ENCODE measurements at regions not wholly inside any gene's neighbourhood (a gene's known extent, or its start where the extent isn't known, plus 50 kb on each side); places are given as distances from the start of the nearest gene placed in this dataset.

DNA sequence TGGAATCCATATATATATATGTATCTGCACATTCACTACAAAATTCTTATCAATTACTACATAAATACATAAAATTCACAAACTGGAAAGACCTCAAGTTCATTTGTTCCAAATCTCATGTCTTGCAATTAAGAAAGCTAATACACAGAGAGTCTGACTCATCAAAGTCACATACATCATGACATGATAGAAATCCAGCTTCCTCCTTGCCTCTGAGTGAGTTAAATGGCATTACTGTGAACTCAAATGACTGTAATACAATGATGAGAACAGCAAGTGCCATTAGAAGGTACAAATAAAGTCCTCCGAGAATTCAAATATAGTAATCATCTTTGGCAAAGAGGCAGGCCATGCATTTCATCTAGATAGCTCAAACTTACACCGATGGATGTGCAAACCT is 55.1 kb upstream of the AGTR1 start:
- dilution Hi-C loops (cut with MboI; ENCODE audit: extremely low pct_ligation_motif_present, low sequenced_read_pairs): no loop called here
- FAIRE-seq (no peak), DNase-seq (ENCODE audit: low read depth, low spot score) (no peak)
- Histone ChIP-seq H3K4me1 (ENCODE audit: control insufficient read depth, extremely low read depth, insufficient read depth, low read length) (no peaks in the 10 kb centered on the region), H3K79me2 (ENCODE audit: control insufficient read depth, insufficient read depth, low read length) (no peaks in the 10 kb centered on the region), H3K9me3 (ENCODE audit: control insufficient read depth, low read depth, low read length) (no peaks in the 10 kb centered on the region), H3K9ac (ENCODE audit: control insufficient read depth, extremely low read depth, insufficient read depth, low read length) (no peak overlapping the region), H3K27ac (ENCODE audit: control insufficient read depth, insufficient read depth, low read length) (no peak overlapping the region), H3K36me3 (ENCODE audit: control insufficient read depth in 2 of 2, extremely low read depth in 1 of 2, insufficient read depth in 2 of 2, low read length in 2 of 2) (no peaks in the 10 kb centered on the region), H3K4me2 (ENCODE audit: control insufficient read depth, extremely low read depth, insufficient read depth, low read depth, low read length) (no peak overlapping the region), H3K27me3 (ENCODE audit: control insufficient read depth, extremely low read depth, insufficient read depth, low read length) (no peaks in the 10 kb centered on the region), H3K9me1 (ENCODE audit: control insufficient read depth, extremely low read depth, insufficient read depth, low read length) (no peaks in the 10 kb centered on the region), H2AFZ (ENCODE audit: control insufficient read depth, low read length) (no peak overlapping the region), H3K4me3 (ENCODE audit: control insufficient read depth in 2 of 3, extremely low read depth in 1 of 3, insufficient read depth in 2 of 3, low read depth in 1 of 3, low read length in 3 of 3) (no peak overlapping the region), H4K20me1 (ENCODE audit: control insufficient read depth, extremely low read depth, insufficient read depth, low read length) (no peaks in the 10 kb centered on the region)
- TF ChIP-seq EZH2 (IDR thresholded peaks at IDR 0.05; ENCODE audit: low read length) (no peak), CTCF (optimal IDR thresholded peaks at IDR 0.05 in 1 of 3, IDR thresholded peaks at IDR 0.05 in 1 of 3, conservative IDR thresholded peaks at IDR 0.05 in 1 of 3; ENCODE audit: extremely low read depth in 1 of 3, insufficient read depth in 2 of 3, low read length in 3 of 3) (no peak)

DNA sequence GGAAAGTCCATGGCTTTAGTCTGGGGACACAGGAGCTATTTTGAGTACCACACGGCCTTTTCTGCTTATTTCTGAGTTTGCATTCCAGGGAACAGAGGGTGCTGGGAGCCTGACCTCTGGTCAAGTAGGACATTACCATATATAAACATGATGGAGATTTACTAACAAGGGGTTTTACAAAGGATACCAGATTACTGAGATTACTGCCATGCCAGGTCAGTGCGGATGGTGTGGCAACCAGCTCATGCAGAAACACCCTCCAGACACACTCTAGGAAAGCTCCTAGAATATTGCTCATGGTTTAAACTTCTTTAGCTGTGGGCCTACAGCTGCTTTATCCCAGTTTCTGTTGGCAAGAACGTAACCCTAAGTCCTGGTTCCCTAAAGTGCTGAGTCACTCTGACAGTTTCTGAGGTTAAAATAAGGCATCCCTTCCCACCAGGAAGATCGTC is 54.3 kb upstream of the AGTR1 start:
- no peaks in the 10 kb centered on the region for H3K9me1 ChIP-seq (ENCODE audit: control insufficient read depth, extremely low read depth, insufficient read depth, low read length)
- no peaks in the 10 kb centered on the region for H3K79me2 ChIP-seq (ENCODE audit: control insufficient read depth, insufficient read depth, low read length)
- H3K4me3 ChIP-seq (ENCODE audit: control insufficient read depth in 2 of 3, extremely low read depth in 1 of 3, insufficient read depth in 2 of 3, low read depth in 1 of 3, low read length in 3 of 3): no peak overlapping the region
- dilution Hi-C loops (cut with MboI; ENCODE audit: extremely low pct_ligation_motif_present, low sequenced_read_pairs): no loop called here
- TF ChIP-seq EZH2 (IDR thresholded peaks at IDR 0.05; ENCODE audit: low read length): no peak
- TF ChIP-seq CTCF (optimal IDR thresholded peaks at IDR 0.05 in 1 of 3, IDR thresholded peaks at IDR 0.05 in 1 of 3, conservative IDR thresholded peaks at IDR 0.05 in 1 of 3; ENCODE audit: extremely low read depth in 1 of 3, insufficient read depth in 2 of 3, low read length in 3 of 3): no peak
- no peaks in the 10 kb centered on the region for H3K4me1 ChIP-seq (ENCODE audit: control insufficient read depth, extremely low read depth, insufficient read depth, low read length)
- no peak for FAIRE-seq
- no peaks in the 10 kb centered on the region for H3K27me3 ChIP-seq (ENCODE audit: control insufficient read depth, extremely low read depth, insufficient read depth, low read length)
- no peak overlapping the region for H2AFZ ChIP-seq (ENCODE audit: control insufficient read depth, low read length)
- H3K4me2 ChIP-seq (ENCODE audit: control insufficient read depth, extremely low read depth, insufficient read depth, low read depth, low read length): no peak overlapping the region
- no peaks in the 10 kb centered on the region for H3K36me3 ChIP-seq (ENCODE audit: control insufficient read depth in 2 of 2, extremely low read depth in 1 of 2, insufficient read depth in 2 of 2, low read length in 2 of 2)
- no peak for DNase-seq (ENCODE audit: low read depth, low spot score)
- no peak overlapping the region for H3K27ac ChIP-seq (ENCODE audit: control insufficient read depth, insufficient read depth, low read length)
- no peaks in the 10 kb centered on the region for H3K9me3 ChIP-seq (ENCODE audit: control insufficient read depth, low read depth, low read length)
- no peaks in the 10 kb centered on the region for H4K20me1 ChIP-seq (ENCODE audit: control insufficient read depth, extremely low read depth, insufficient read depth, low read length)
- no peak overlapping the region for H3K9ac ChIP-seq (ENCODE audit: control insufficient read depth, extremely low read depth, insufficient read depth, low read length)

All from keratinocyte (primary cell).